Psoas muscle (tissue), 7 donors: ENCODE measurements at regions not wholly inside any gene's neighbourhood (a gene's known extent, or its start where the extent isn't known, plus 50 kb on each side); places are given as distances from the start of the nearest gene placed in this dataset.

Source experiments
- ATAC-seq, 4 donors: fragments of 200-7000 bp; cut with Tn5 transposase; one replicate each; pipeline ENCODE4 v1.9.1; 2020; ENCODE audit warnings: moderate library complexity in 3 of 4, mild to moderate bottlenecking in 2 of 4
- DNase-seq, 2 donors: peaks; one replicate each; pipeline ENCODE4 v3.0.0-alpha.2; 2020
- H3K27ac ChIP-seq: fragments of 200-600 bp; one replicate; pipeline ENCODE4 v1.8.0; 2022
- H3K27me3 ChIP-seq, 3 donors: fragments of 200-600 bp in 1 of 3; one replicate each; pipeline versions ENCODE4 v1.6.1 to v1.8.0; 2013 to 2022; ENCODE audit warnings: low read length in 2 of 3, mild to moderate bottlenecking in 2 of 3, moderate library complexity in 1 of 3; ENCODE audit not compliant: insufficient read depth in 3 of 3
- H3K36me3 ChIP-seq, 2 donors: fragments of 200-600 bp in 1 of 2; one replicate each; pipeline versions ENCODE4 v1.6.1 to v1.8.0; 2013 to 2022; ENCODE audit warnings: low read depth in 1 of 2, mild to moderate bottlenecking in 1 of 2, moderate library complexity in 1 of 2; ENCODE audit not compliant: insufficient read depth in 1 of 2
- H3K4me1 ChIP-seq: fragments of 200-600 bp; one replicate; pipeline ENCODE4 v1.8.0; 2022
- H3K4me3 ChIP-seq: fragments of 200-600 bp; one replicate; pipeline ENCODE4 v1.8.0; 2022; ENCODE audit warnings: mild to moderate bottlenecking
- H3K9me3 ChIP-seq: fragments of 200-600 bp; one replicate; pipeline ENCODE4 v1.8.0; 2022
- WGBS, 3 donors: extraction: QIAGEN DNeasy Blood & Tissue Kit; methylation state at CpG; one replicate each; pipeline versions ENCODE4 v1.1.6 to v1.1.7; 2013; 5-methylcytosine and 5-hydroxymethylcytosine counted together
- intact Hi-C, 2 donors: fragments of 100-400 bp; cut with DNase I; formaldehyde crosslinking; loops; one replicate each; pipeline versions ENCODE4 v1.11.0 to v1.14.2; 2022
- TF ChIP-seq, protein P1 (sequence below): fragments of 200-600 bp; IDR thresholded peaks from one replicate; pipeline ENCODE4 v1.8.0; 2022; ENCODE audit warnings: antibody characterized with exemption
- donor health status: healthy with polysubstance abuse.
- donor health status: DM: no; HTN: no; CAD: no; lungs with moderate emphysema.
- donor health status: Bipolar disorder and iron deficiency.
- donor health status: healthy.
- donor health status: DM: yes; HTN: yes; CAD: no.
- donor health status: DM: no; HTN: no; CAD: no.
- donor health status: DM: yes; HTN: yes; CAD: no.

DNA sequence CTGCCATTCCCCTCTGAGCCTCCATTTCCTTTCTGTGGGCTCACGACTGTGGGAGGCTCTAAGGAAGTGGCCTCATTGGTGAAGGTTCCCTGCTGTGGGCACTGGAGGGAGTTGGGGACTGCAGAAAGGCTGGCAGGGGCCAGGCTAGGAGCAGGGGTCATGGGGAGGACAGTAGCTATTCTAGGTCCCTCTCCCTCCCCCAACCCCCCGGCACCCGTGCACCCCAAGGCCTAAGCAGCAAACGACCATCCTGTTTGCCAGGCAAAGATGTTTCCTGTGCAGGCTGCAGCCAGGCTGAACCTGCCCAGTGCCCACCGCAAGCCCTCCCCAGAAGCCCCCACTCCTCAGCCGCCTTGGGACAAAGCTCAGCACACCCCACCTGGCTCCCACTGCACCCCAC, 189.4 kb downstream of the MN1 start:
- H3K9me3 ChIP-seq = no peaks in the 10 kb centered on the region
- DNase-seq (no peak), ATAC-seq (peak in 2 of 4 donors; percentile 30 to 47)
- H3K27ac ChIP-seq = no peak overlapping the region
- 52 to 58% (median 56%) methylated on average over 5 to 6 of the region's 6 CpGs for WGBS, 3 donors
- peaks cover 0 to 4% (median 0%) of the 10 kb centered on the region in 3 donors for H3K27me3 ChIP-seq
- intact Hi-C loops = loop anchor here in 1 of 2 donors (10.0 kb wide), 1 partner anchor 207 kb away; no protein-coding TSS in a partner anchor
- H3K4me3 ChIP-seq = no peak overlapping the region
- TF ChIP-seq, protein P1, sequence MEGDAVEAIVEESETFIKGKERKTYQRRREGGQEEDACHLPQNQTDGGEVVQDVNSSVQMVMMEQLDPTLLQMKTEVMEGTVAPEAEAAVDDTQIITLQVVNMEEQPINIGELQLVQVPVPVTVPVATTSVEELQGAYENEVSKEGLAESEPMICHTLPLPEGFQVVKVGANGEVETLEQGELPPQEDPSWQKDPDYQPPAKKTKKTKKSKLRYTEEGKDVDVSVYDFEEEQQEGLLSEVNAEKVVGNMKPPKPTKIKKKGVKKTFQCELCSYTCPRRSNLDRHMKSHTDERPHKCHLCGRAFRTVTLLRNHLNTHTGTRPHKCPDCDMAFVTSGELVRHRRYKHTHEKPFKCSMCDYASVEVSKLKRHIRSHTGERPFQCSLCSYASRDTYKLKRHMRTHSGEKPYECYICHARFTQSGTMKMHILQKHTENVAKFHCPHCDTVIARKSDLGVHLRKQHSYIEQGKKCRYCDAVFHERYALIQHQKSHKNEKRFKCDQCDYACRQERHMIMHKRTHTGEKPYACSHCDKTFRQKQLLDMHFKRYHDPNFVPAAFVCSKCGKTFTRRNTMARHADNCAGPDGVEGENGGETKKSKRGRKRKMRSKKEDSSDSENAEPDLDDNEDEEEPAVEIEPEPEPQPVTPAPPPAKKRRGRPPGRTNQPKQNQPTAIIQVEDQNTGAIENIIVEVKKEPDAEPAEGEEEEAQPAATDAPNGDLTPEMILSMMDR = no peak
- no peaks in the 10 kb centered on the region for H3K36me3 ChIP-seq
- H3K4me1 ChIP-seq = no peaks in the 10 kb centered on the region

DNA sequence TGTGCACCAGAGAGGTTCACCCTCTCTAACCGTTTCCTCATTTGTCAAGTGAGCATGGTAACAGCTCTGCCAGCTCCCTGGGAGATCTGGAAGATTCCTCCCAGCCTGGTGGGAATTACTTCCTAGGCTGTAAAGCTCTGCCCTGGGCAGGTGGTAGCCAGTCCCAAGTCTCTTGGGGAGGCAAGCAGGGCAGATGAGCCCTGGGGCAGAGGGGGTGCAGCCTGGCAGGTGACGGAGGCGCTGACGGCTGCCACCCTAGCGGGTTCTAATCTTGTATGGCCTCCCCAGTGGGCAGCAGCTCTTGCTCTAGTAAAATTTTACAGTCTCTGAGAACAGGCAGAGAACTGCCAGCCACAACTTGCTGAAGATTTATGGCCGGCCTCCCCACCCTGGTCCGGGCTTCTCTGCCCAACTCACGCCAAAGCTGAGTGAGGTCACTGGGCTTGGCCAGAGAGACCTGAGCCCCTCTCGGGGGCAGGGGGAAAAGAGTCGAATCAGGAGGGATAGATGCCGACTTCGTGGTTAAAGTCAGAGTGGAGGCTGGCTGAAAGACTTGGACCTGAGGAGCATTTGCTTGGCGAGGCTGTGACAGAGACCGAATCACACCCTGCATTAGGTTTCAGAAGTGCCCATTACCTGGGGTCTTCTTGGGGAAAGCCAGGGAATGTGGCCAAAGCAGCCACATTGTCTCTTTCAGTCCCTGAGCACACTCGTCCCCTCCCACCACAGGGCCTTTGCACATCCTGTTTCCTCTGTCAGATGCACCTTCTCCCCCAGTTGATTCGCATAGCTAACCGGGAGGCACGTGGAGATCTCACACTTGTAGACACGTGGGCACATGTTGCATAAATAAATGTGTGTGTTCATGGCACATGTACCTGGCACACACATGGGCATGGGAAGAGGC, 188.2 kb downstream of the MN1 start:
- ATAC-seq (no peak), DNase-seq (no peak)
- WGBS, 3 donors = 72 to 76% (median 75%) methylated on average over 19 of the region's 19 CpGs
- no peaks in the 10 kb centered on the region for H3K36me3 ChIP-seq
- H3K9me3 ChIP-seq = no peaks in the 10 kb centered on the region
- no peak overlapping the region for H3K27ac ChIP-seq
- TF ChIP-seq, protein P1 = no peak
- H3K4me1 ChIP-seq = no peaks in the 10 kb centered on the region
- H3K4me3 ChIP-seq = no peak overlapping the region
- intact Hi-C loops = loop anchor here in 1 of 2 donors (10.0 kb wide), 1 partner anchor 209 kb away; no protein-coding TSS in a partner anchor
- peaks cover 0 to 4% (median 0%) of the 10 kb centered on the region in 3 donors for H3K27me3 ChIP-seq

DNA sequence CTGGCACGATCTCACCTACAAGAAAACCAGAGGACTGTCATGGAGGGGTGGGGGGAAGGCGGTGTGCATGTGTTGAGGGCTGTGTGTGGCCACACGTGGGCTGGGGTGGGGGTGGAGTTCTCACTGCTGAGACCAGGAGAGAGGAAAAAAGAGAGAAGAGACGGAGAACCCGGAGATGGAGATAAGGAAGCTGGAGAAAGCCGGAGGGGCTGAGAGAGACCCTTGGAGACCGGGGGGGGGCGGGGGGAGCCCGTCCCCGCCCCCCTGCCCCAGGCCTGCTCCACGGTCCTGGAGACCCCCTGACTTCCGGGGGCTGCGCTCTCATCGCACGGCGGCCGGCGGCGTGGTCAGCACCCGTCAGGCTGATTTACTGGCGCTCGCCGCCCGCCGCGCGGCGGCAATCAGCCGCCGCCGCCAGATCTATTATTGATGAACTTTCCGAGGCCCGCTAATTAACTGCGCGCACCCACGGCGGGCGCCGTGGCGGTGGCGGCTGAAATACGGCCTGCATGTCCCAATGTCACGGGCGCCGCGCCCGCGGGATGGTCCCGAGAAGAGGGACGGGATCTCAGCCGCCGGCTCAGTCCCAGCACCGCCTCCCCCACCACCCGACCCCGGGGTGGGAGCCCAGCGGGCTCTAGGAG, 187.4 kb downstream of the MN1 start:
- H3K27me3 ChIP-seq = peaks cover 0 to 4% (median 0%) of the 10 kb centered on the region in 3 donors
- no peak overlapping the region for H3K27ac ChIP-seq
- no peaks in the 10 kb centered on the region for H3K9me3 ChIP-seq
- H3K36me3 ChIP-seq = no peaks in the 10 kb centered on the region
- DNase-seq (no peak), ATAC-seq (peak in 3 of 4 donors; percentile 19 to 35 (median 21))
- WGBS, 3 donors = 20 to 33% (median 24%) methylated on average over 39 to 56 of the region's 56 CpGs
- no peaks in the 10 kb centered on the region for H3K4me1 ChIP-seq
- TF ChIP-seq, protein P1 = no peak
- intact Hi-C loops = loop anchor here in 1 of 2 donors (10.0 kb wide), 1 partner anchor 209 kb away; no protein-coding TSS in a partner anchor
- peak overlapping the region; percentile 52 for H3K4me3 ChIP-seq

DNA sequence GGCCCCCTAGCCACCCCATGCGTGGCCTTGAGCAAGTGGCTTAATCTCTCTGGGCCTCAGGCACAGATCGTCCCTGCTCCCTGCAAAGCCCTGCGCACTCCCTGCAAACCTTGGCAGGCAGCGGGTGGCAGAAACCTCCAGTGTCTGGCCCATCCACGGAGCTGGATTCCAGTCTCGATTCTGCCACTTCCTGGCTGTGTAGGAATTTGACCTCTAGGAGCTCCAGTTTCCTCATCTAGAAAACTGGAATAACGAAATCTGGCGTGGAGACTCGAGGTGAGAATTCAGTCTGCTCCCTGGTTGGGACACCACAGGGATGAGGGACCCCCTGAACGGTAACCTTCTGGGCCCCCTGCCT, 186.9 kb downstream of the MN1 start:
- peak overlapping the region; percentile 52 for H3K4me3 ChIP-seq
- WGBS, 3 donors = 47 to 68% (median 53%) methylated on average over 10 of the region's 10 CpGs
- TF ChIP-seq, protein P1 = no peak
- peak in 2 of 4 donors; percentile 20 to 40 for ATAC-seq
- no peaks in the 10 kb centered on the region for H3K4me1 ChIP-seq
- intact Hi-C loops = loop anchor here in 1 of 2 donors (10.0 kb wide), 1 partner anchor 210 kb away; no protein-coding TSS in a partner anchor
- H3K27ac ChIP-seq = no peak overlapping the region
- H3K9me3 ChIP-seq = no peaks in the 10 kb centered on the region
- H3K36me3 ChIP-seq = no peaks in the 10 kb centered on the region
- H3K27me3 ChIP-seq = peaks cover 0 to 3% (median 0%) of the 10 kb centered on the region in 3 donors
- no peak for DNase-seq
